ENCODE measurements at regions not wholly inside any gene's neighbourhood (a gene's known extent, or its start where the extent isn't known, plus 50 kb on each side); places are given as distances from the start of the nearest gene placed in this dataset.

DNA sequence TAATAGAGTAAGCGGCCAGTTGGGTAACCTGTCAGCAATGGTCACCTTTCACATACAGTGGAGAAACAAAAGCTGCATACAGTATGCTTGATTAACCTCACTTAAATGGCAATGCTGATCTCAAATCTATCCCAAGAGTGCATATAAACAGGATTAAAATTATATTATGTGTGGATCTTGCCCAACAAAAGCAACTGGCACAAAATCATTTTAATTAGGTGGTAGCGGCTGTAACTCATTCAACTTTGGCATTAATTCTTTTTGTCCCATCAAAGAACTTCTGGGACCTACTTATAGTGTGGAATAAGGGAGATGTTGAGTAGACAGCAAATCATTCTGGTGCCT lies 167.8 kb upstream of the VRK2 start:
- no peak for DNase-seq (ENCODE audit: low read depth, low spot score)

DNA sequence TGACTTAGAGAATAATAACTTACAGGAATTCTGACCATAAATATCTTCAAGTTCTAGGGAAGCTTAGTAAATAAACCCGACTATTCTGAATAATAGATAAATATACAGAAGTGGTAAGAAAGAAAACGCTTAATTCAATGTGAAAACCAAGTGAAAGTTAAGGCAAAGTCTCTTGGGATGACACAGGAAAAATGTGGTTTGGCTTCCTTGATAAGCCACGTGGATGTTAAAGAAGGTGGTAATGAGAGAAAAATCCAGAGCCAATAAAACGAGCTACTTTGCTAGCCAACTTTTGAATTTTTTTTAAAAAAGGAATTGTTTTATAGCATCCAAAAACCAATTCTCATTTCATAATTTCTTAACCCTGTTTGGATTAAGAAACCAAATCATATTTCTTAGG lies 166.2 kb upstream of the VRK2 start:
- DNase-seq (ENCODE audit: low read depth, low spot score): no peak

DNA sequence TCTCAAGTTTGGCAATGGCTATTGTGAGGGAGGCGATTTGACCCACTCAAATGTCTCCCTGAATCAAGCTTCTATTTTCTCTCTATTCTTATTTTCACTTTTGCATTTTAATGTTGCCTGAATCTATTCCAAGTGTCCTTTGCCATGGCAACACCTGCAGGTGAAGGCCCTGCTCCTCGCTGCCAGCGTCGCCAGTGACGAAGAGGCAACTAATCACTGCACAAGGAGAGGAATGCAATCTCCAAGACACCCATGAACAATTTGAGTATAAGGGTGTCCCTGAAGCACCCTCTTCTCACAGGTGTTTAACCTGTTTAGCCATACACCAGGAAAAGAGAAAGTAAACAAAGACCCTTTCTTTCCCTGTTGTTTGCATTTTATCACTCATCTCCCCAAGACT lies 165.6 kb upstream of the VRK2 start:
- no peak for DNase-seq (ENCODE audit: low read depth, low spot score)

DNA sequence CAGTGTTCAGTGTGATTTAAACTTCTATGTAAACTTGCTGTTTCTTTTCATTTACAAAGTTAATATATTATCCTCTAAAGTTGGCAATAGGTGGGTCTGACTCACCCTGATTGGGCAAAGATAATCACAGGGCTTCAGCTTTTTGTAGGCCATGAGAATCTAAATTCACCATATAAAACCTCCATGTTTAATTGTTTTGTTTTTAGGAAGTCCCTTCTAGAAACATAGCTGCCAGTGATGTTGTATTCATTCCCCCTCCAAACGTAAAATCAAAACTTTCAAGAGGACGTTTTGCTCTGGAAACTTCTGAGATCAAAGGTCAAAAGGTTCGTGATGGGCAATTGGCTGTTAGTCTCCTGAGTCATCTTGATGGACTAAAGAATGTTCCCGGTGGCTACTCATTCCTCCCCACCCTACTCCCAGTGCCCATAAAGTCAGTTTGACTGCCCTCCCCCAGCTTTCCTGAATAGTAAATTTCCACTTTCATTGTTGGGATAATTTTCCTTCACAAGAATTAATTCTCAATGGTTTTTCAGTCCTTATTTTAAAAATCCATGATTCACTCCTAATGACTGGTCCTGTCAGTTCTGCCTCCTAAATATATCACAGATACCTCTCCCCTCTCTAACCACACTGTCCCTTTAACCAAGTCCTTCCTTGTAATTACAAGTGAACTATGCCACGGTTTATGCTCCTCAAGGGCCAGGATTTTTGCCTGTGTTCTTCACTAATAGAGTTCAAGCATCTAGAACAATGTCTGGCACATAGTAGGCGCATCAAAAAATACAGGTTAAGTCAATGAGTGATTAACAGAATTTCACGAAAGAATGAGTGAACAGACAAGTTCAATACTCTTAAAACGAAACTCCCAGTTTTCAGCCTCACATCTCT lies 164.4 kb upstream of the VRK2 start:
- DNase-seq (ENCODE audit: low read depth, low spot score): no peak

DNA sequence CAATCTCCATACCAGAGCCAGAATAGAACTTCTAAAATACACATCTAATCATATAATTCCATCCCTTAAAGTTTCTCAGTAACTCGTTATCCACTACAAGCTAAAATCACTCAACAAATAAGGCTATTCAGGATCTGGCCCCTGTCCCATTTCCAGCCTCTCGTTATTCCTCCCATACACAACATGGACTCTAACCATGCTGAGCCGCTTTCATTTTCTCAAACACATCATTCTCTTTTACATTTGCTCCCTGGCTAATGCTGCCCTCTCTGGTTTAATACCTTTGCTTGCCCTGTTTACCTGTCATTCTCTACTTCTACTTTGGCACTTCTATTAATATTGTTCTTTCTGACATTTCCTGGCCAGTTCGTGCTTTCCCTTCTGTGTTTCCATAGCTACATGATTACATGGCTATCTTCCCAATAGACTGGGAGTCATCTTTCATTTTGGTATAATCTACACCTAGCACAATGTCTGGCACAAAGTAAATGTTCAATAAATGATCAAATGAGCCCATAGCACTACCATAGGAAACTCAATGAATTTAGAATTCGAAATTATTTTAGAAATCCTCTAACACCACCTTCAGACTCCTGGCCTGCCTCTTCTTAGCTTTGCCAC lies 163.6 kb upstream of the VRK2 start:
- no peak for DNase-seq (ENCODE audit: low read depth, low spot score)

DNA sequence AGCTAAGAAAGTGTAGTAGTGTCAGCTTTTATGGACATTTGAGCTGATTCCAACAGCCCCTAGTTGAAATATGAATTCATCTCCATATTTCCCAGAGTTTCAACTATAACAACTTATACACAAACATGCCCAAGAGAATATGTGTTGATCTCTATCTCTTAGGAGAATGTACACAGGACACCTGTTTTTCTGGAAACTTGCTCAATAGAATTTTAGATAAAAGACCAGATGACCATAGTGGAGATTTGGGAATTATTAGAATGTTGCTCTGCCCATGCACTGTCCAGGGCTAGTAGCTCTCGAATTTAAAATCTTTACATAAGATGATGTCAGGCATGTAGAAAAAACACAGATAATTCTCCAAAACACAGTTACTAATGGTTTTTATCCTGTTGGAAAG lies 162.3 kb upstream of the VRK2 start:
- no peak for DNase-seq (ENCODE audit: low read depth, low spot score)

DNA sequence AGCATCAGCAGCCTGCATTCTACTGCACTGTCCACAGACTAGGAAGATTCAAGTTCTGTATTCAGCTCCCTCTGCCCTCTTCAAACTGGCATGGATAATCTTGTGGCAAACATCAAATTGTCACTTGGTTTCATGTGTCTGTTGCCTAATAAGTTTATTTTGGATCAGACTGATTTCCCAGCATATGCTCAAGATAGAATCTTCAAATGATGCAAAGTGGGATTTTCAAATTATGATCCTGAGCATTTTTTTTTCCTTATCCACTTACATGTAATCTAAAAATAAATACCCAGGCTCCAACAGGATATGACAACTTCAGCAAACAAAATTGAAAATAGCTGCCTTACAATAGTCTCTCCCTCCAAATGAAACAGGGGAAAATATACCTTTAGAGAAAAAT lies 160.9 kb upstream of the VRK2 start:
- no peak for DNase-seq (ENCODE audit: low read depth, low spot score)

DNA sequence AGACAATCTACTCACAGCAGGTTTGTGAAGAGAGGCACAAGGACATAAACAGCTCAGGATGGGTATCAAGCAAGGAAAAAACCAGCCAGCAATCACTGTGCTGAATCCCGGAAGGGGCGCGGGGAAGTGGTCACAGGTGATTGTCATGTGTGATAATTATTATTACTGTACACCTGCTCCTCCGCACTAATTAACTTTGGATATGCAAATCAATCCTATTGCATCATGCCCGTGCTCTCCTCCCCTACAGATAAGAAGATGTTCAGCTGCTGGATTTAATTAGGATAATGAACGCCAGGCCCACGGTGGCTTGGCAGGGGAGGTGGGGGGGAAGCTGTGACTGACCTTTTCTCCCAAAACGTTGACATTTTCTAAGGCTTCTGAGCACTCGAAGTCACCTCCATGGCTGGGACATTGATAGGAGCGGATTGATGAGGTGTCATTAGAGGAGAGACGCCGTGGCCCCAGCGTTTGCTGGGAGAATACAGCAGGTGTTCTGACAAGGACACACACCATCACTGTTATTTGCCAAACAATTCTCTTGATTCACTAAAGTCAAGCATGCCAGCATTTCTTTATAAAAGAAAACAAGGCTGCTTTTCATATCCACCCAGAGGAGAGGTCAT lies 160.3 kb upstream of the VRK2 start:
- no peak for DNase-seq (ENCODE audit: low read depth, low spot score)

DNA sequence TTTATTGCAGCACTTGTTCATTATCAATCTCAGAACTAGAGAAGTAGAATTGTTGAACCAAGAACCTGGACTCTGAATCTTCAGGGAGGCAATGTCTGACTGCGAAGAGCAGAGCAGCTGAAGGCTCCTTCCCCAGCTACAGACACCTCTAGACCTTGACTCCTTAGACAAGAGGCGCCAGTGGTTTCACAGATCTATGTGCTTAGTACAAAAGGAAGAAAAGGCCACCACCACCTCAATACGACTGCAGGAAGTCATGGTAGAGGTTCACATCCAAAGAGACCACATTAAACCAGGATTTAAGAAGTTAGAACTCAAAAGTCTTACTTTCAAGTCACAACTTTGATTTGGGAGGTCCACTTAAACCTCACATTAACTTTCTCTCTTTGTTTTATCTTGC lies 158.1 kb upstream of the VRK2 start:
- DNase-seq (ENCODE audit: low read depth, low spot score): no peak

DNA sequence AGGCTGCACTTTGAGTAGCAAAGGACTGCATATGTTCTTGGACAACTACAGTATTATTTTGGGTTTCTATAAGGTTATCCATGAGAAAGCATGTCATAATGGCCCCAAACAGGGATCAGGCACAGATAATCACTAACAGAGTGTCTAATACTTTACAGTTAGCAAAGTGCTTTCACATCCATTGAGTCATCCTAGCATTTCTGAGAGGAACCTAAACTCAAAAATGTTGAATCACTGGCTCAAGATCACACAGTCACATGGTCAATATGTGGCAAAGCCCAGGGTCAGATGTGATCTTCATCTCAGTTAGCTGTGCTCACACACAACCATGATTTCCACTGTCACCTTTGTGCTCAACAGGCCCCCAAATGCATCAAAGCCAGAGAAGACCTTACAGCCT lies 156.1 kb upstream of the VRK2 start:
- DNase-seq (ENCODE audit: low read depth, low spot score): no peak

DNA sequence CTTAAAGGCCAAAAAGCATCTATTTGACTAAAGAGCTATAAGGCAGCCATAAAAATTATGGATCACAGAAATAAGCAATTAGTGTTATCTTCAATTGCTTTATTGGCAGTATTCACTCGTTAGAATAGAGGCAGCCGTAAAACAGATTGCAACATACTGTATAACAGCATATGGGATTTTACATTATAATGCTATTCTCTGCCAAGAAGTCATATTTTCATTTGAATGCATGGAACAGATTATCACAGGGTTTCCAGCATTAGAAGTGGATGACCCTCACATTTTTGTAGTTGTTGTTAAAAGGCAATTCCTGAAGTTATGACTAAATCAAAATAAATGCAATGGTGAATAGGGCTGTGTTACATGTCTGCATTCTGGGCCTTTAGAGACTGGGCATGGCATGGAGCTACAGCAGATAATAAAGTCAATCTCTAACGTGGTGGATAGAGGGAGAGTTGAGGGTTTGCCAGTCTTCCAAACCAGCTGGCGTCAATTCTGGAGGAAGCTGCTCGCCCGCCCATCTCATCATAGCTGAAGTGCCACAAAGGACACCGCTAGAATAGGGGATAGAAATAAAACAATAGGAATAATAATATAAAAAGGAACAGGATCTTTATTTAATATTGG lies 155.4 kb upstream of the VRK2 start:
- no peak for DNase-seq (ENCODE audit: low read depth, low spot score)

DNA sequence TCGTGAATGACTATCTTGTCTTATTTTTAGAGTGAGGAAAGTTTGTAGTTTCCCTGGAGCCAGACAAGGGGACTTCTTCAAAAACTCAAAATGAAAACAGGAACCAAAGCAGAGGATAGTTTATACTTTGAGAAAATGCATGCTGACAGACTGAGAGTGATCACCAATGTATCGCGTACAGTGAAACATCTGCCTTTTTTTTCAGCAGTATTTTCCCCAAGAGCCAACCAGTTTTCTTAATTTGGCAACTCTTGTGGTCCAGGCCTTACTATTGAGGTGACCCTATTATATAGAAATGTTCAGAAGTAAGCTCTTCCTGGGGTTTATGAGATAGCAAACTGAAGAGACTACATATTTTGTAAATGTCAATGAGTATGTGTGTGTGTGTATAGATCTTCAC lies 153.7 kb upstream of the VRK2 start:
- no peak for DNase-seq (ENCODE audit: low read depth, low spot score)

DNA sequence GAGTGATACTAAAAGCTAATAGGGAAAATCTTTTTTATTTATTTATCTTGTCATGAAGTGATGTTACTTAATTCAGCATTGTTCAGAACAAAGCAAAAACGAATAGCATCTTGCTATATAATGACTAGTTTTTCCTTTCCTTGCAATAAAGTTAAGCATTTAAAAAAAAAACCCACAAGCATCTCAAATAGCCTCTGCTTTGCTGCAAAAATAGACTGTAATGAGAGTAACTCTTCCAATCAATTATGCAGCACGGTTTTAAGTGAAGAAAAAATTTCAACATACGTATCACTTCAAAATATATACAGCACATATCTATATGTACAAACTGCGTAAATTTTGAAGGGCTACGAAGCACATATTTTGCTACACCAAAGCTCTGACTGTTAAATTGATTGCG lies 153.3 kb upstream of the VRK2 start:
- DNase-seq (ENCODE audit: low read depth, low spot score): no peak

DNA sequence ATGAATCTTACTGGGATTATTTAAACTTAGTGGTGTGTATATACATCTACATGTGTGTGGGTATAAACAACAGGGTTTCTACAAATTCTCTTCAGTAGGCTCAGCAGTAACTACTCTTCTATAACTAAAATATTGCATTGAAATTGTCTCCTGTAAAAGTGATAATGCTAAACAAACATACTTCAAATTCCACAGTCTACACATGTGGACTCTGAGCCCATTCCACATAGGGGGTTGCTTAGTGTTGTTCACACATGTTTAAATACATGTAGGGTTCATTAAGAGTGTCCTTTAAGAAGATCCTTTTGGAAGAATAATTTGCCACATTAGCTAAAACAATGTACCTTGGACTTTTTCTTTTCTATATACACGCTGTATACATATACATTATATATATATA lies 152.8 kb upstream of the VRK2 start:
- DNase-seq (ENCODE audit: low read depth, low spot score): no peak

DNA sequence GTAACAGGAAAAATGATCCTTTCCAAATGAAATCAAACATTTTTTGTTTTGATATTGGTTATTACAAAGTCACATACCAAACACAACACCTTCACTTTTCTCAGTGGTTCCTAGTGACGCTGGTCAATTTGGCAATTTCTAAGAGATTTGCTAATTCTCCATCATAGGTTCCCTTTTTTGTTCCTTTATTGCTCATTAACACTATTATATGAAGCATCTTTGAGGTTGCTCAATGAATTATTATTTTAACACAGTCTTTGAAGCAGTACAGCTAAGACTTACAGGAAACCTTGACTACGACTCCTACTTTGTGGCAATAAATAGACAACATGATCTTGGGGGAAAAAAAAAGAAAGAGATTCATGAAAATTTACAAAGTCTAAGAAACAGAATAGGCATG lies 152.2 kb upstream of the VRK2 start:
- DNase-seq (ENCODE audit: low read depth, low spot score): no peak

DNA sequence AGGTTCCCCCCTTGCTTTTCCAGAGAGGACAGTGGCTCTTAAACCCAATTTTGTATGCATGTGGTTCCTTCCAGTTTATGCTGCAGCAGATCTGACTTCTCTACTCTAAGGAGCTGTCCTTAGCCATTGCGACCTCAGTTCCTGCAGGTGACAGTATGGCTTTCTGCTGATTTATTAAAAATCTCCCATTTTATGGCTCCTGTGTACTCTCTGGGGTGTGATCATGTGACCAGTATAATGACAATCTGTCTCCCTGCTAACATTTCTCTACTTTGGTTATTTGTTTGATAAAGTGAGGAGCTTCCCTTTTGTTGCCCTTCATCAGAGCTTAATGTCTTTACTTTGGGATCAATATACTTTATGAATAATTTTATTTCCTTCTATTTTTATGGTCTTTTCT lies 148.7 kb upstream of the VRK2 start:
- no peak for DNase-seq (ENCODE audit: low read depth, low spot score)

DNA sequence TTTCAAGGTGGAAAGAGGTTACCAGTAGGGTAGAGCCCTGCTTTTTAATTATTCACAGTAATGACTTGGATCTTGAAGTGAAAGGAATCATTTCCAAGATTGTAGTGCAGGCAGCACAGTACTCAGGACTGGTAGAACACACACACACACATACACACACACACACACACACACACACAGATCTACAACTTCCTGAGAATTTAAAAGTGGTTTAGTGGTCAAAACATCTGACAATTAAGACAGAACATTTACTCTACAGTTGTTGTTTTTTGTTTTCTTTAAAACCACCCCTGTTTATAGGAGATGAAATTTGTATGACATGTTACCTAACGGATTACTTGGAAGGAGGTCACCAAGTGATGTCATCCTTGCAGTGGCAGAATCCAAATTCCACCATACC lies 146.7 kb upstream of the VRK2 start:
- DNase-seq (ENCODE audit: low read depth, low spot score): no peak

DNA sequence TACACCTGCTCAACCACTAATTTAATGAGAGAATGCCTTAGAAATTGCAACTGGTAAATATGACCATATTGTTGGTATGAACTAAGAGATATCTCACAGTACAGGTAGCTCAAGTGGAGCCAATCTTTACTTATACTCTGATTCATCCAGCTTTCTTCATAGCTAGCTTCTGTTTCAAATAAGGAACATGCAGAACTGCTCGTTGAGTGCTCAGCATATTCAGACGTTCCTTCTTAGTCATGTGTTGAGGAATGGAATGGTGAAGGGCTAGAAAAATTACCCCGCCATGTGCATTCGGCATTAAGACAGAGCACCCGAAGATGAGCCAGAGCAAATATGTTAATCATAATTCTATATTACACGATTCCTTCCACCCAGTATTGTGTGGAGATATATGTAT lies 144.0 kb upstream of the VRK2 start:
- no peak for DNase-seq (ENCODE audit: low read depth, low spot score)

DNA sequence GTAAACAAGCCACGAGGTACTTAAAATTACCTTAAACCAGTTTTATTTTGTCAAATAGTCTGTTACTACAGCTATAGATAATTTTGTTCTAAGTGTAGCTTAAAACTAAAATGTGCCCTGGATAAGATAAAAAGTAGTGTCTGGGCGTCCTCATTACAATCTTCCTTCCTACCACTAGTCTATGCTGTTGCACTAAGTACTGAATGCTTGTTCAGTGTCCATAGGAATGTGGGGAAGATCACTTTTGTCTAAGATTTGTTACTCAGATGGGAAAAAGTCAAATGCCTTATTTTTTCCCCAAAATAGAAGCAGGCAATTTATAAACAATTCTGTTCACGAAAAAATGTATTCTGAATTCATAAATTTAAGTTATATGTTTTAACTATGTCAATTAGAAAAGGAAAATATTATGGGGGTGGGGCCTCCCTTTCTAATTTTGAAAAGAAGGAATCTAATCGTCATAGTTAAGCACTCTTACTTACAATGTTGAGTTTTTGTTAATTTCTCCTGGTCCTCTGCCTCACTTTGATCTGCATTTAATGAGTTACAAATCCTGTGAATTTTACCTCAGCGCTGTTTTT lies 140.4 kb upstream of the VRK2 start:
- no peak for DNase-seq (ENCODE audit: low read depth, low spot score)

DNA sequence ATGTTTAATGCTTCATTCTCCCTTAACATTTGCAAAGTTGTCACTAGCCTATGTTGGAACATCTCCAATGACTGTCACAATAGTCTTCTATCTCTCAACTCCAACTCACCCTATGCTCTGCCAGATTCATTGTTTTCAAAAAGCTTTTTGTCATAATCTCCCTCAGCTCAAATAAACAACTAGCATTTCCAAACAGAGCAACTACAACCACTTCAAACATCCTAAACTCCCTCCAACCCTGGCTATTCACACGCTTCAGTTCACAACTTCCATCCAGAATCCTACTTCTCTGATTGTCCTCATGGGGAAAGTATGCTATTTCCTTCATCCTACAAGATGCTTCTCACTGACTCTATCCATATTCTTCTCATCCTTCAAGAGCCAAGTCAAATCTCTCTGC lies 139.2 kb upstream of the VRK2 start:
- DNase-seq (ENCODE audit: low read depth, low spot score): no peak

DNA sequence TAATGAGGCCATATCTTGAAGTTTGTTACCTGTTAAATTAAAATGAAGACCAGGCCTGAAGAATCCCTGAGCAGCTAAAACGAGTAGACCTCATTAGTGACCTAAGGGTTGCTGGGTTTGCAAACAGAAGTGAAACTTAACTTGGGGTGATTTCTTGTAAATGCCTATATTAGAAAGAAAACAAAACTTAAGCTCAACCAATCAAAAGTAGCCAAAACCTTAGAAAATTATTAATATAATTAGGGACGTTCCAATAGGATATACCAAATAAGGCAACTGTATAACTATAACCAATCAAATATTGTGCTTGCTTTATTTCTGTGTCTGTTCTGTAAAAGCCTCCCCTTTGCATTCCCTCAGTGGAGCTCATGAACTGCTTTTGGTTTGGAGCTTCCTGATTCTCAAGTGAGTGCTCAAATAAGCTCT lies 137.9 kb upstream of the VRK2 start:
- DNase-seq (ENCODE audit: low read depth, low spot score): no peak

DNA sequence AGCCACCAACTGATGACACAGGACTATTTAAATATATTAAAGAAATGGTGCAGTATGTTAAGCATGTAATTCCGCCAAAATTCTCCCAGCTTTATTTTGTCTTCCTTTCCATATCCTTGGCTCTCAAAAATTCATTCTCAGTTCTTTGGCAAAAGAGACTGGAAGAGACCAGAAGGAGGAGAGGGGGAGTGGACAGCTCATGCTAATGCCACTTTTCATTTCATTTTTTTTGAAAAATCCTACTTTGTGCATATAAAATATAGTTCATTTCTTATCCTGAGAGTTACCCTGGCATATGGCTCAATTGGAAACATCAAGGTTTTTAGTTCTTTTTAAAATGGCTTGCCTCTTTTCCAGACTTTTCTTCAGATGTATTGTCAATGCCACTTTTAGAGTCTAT lies 128.5 kb upstream of the VRK2 start:
- no peak for DNase-seq (ENCODE audit: low read depth, low spot score)
